ENCODE measurements at regions not wholly inside any gene's neighbourhood (a gene's known extent, or its start where the extent isn't known, plus 50 kb on each side); places are given as distances from the start of the nearest gene placed in this dataset.

DNA sequence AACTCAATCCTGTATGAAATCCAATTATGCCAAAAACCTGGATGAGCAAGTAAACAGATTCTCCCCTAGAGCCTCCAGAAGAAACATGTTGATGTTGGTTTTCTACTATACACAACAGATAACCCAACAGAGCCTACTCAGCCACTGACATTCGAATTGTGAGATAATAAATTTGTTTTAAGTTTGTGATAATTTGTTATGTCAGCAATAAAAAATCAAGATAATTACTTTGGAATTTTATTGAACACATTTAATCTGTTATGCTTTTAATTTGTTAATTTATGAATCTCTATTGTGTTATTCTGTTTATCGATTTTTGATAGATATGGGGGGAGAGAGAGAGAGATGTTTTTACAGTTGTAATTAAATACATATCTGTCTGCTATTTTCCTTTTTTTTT lies 1016.1 kb upstream of the PCDH7 start:
- TF ChIP-seq, protein P1, sequence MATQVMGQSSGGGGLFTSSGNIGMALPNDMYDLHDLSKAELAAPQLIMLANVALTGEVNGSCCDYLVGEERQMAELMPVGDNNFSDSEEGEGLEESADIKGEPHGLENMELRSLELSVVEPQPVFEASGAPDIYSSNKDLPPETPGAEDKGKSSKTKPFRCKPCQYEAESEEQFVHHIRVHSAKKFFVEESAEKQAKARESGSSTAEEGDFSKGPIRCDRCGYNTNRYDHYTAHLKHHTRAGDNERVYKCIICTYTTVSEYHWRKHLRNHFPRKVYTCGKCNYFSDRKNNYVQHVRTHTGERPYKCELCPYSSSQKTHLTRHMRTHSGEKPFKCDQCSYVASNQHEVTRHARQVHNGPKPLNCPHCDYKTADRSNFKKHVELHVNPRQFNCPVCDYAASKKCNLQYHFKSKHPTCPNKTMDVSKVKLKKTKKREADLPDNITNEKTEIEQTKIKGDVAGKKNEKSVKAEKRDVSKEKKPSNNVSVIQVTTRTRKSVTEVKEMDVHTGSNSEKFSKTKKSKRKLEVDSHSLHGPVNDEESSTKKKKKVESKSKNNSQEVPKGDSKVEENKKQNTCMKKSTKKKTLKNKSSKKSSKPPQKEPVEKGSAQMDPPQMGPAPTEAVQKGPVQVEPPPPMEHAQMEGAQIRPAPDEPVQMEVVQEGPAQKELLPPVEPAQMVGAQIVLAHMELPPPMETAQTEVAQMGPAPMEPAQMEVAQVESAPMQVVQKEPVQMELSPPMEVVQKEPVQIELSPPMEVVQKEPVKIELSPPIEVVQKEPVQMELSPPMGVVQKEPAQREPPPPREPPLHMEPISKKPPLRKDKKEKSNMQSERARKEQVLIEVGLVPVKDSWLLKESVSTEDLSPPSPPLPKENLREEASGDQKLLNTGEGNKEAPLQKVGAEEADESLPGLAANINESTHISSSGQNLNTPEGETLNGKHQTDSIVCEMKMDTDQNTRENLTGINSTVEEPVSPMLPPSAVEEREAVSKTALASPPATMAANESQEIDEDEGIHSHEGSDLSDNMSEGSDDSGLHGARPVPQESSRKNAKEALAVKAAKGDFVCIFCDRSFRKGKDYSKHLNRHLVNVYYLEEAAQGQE (IDR thresholded peaks at IDR 0.05; ENCODE audit: unreplicated experiment) = no peak
- TF ChIP-seq EZH2 (IDR thresholded peaks at IDR 0.05; ENCODE audit: low read depth, unreplicated experiment) (no peak), CREB1 (CRISPR knock-in tag; IDR thresholded peaks at IDR 0.05; ENCODE audit: low read depth) (no peak), POLR2AphosphoS5 (IDR thresholded peaks at IDR 0.05; ENCODE audit: low read depth) (no peak), EZH2phosphoT487 (IDR thresholded peaks at IDR 0.05; ENCODE audit: unreplicated experiment) (no peak)
- TF ChIP-seq, protein P2, sequence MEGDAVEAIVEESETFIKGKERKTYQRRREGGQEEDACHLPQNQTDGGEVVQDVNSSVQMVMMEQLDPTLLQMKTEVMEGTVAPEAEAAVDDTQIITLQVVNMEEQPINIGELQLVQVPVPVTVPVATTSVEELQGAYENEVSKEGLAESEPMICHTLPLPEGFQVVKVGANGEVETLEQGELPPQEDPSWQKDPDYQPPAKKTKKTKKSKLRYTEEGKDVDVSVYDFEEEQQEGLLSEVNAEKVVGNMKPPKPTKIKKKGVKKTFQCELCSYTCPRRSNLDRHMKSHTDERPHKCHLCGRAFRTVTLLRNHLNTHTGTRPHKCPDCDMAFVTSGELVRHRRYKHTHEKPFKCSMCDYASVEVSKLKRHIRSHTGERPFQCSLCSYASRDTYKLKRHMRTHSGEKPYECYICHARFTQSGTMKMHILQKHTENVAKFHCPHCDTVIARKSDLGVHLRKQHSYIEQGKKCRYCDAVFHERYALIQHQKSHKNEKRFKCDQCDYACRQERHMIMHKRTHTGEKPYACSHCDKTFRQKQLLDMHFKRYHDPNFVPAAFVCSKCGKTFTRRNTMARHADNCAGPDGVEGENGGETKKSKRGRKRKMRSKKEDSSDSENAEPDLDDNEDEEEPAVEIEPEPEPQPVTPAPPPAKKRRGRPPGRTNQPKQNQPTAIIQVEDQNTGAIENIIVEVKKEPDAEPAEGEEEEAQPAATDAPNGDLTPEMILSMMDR (conservative IDR thresholded peaks at IDR 0.05; ENCODE audit: low read depth in 2 of 2) = no peak
